Astrocyte (in vitro differentiated cells and primary cell): ENCODE measurements at regions not wholly inside any gene's neighbourhood (a gene's known extent, or its start where the extent isn't known, plus 50 kb on each side); places are given as distances from the start of the nearest gene placed in this dataset.

Experiments used
- CTCF ChIP-seq: IDR thresholded peaks from 2 replicates; pipeline ENCODE4 v1.5.1; 2011; ENCODE audit warnings: low read depth, mild to moderate bottlenecking, inconsistent platforms, low read length, moderate library complexity; ENCODE audit not compliant: insufficient read depth
- EZH2 ChIP-seq: IDR thresholded peaks from 2 replicates; pipeline ENCODE4 v1.6.1; 2012; ENCODE audit warnings: mild to moderate bottlenecking, low read length, inconsistent platforms; ENCODE audit not compliant: insufficient read depth

DNA sequence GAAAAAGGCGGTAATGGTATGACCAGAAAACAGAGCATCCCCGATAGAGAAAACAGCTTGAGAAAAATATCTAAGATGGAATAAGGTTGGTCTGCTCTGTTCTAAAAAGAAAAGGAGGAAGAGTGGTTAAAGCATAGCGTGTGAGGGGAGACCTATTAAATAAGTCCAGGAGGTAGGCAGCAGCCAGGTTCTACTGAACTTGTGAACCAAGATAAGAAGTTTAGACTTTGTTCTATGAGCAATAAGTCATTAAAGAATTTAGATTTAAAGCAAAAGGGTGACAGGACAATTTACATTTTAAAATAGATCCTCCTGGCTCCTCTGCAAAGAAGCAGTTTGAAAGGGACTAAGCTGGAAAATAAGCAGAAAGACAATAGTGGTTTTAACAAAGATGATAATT, 81.3 kb upstream of the COX7C start:
- no peak for TF ChIP-seq CTCF
- no peak for TF ChIP-seq EZH2
